SU-DHL-6 (cell line): ENCODE measurements at regions not wholly inside any gene's neighbourhood (a gene's known extent, or its start where the extent isn't known, plus 50 kb on each side); places are given as distances from the start of the nearest gene placed in this dataset.

Experiments used
- H2AFZ ChIP-seq: fragments of 200-600 bp; sonication (generic); 2 replicates; pipeline ENCODE4 v1.6.1; 2014; ENCODE audit warnings: low read depth, mild to moderate bottlenecking, moderate library complexity, mixed read lengths, antibody characterized with exemption, low read length; ENCODE audit not compliant: severe bottlenecking
- H3F3A ChIP-seq: fragments of 200-600 bp; shearing (Covaris generic); 2 replicates; pipeline ENCODE4 v1.6.0; 2016; ENCODE audit warnings: antibody characterized with exemption, mild to moderate bottlenecking; ENCODE audit not compliant: insufficient read depth
- H3K27ac ChIP-seq: fragments of 200-600 bp; sonication (generic); 2 replicates; pipeline ENCODE4 v1.5.1; 2016; ENCODE audit warnings: low read depth, mild to moderate bottlenecking, low read length, moderate library complexity, mixed read lengths
- H3K27me3 ChIP-seq: fragments of 200-600 bp; sonication (generic), shearing (Covaris generic); 2 replicates; pipeline ENCODE4 v1.6.0; 2014; ENCODE audit warnings: mild to moderate bottlenecking, low read length
- H3K36me3 ChIP-seq: fragments of 200-600 bp; sonication (generic); 2 replicates; pipeline ENCODE4 v1.6.1; 2014; ENCODE audit warnings: mild to moderate bottlenecking, low read length, mixed read lengths
- H3K4me2 ChIP-seq: fragments of 300-600, 200-600 bp; shearing (Covaris generic), sonication (generic); 2 replicates; pipeline ENCODE4 v1.6.0; 2014; ENCODE audit warnings: low read length, low read depth, mild to moderate bottlenecking; ENCODE audit not compliant: poor library complexity, severe bottlenecking
- H3K4me3 ChIP-seq: fragments of 200-600 bp; sonication (generic); 2 replicates; pipeline ENCODE4 v1.5.1; 2014; ENCODE audit warnings: antibody characterized with exemption, low read length, mild to moderate bottlenecking, mixed read lengths; ENCODE audit not compliant: insufficient read depth, poor library complexity, severe bottlenecking
- H3K79me2 ChIP-seq: fragments of 200-600 bp; sonication (generic); 2 replicates; pipeline ENCODE4 v1.6.1; 2014; ENCODE audit warnings: mild to moderate bottlenecking, low read length, moderate library complexity; ENCODE audit not compliant: insufficient read depth
- H3K9ac ChIP-seq: fragments of 200-600 bp; sonication (generic); 2 replicates; pipeline ENCODE4 v1.7.0; 2014; ENCODE audit warnings: mild to moderate bottlenecking, low read length
- H3K9me2 ChIP-seq: fragments of 200-600 bp; sonication (generic); replicated peaks from 2 replicates; pipeline ENCODE4 v1.6.1; 2014; ENCODE audit warnings: low read length; ENCODE audit not compliant: insufficient read depth
- H3K9me3 ChIP-seq: fragments of 200-600 bp; sonication (generic); 2 replicates; pipeline ENCODE4 v1.6.1; 2014; ENCODE audit warnings: low read length, mixed read lengths; ENCODE audit not compliant: insufficient read depth
- H4K20me1 ChIP-seq: fragments of 200-600 bp; sonication (generic); 2 replicates; pipeline ENCODE4 v1.6.1; 2014; ENCODE audit warnings: low read depth, mild to moderate bottlenecking, antibody characterized with exemption, low read length, moderate library complexity, mixed read lengths
- EZH2phosphoT487 ChIP-seq: fragments of 200-600 bp; sonication (generic), shearing (Covaris generic); conservative IDR thresholded peaks from 2 replicates; pipeline ENCODE4 v1.6.1; 2018; ENCODE audit warnings: mild to moderate bottlenecking, antibody characterized with exemption, low read length, moderate library complexity, mixed read lengths
- TF ChIP-seq, protein P1 (sequence below): fragments of 200-600 bp; sonication (generic); IDR thresholded peaks from one replicate; pipeline ENCODE4 v1.5.1; 2017; ENCODE audit warnings: antibody characterized with exemption, mild to moderate bottlenecking, low read length, moderate library complexity; ENCODE audit not compliant: insufficient read depth, poor library complexity, severe bottlenecking

DNA sequence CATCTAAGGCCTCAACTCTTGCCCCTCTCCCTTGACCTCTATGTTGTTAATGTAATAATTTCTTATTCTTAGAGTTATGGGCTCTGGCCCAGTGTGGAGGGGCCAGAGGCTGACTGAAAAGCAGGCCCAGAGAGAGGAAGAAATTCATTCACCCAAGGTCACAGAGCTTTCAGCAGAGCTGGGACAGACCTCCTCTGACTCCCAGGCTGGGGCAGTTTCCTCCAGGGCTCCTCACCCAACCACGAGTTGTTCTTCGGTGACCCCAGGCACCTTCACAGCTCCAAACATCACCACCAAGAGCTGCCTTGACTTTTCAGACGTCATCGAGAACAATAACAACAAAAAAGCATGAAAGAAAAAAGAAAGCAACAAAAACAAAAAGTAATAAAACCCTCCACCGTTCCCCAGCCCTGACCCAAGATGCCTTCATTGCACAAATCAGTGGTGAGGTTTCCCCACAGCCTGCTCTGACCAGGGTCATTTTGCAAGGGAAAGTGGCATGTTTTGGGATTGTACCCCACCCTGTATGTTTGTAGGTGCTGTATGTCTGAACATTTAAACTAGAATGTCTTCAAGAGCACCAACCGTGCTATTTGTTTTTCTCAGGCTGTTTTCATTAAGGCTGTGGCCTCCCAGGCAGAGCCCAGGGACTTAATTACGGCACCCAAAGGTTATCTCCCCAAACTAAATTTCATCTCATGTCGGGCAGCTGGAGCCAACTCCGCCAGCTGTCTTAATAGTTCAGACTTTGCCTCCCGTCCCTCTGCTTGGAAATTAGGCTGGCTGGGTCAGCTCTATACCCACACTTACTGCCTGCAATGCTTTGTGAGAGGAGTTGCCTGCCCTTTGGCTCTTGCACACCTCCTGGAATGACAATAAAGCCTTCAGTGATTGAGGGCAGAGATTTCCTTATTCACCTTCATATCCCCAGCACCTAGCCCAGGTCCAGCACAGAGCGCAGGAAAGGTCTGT lies 173.8 kb downstream of the RPLP1 start:
- Histone ChIP-seq H3F3A (no peaks in the 10 kb centered on the region), H2AFZ (no peak overlapping the region), H3K4me2 (no peak overlapping the region), H4K20me1 (no peaks in the 10 kb centered on the region), H3K27me3 (no peaks in the 10 kb centered on the region), H3K27ac (no peak overlapping the region), H3K9me2 (no peaks in the 10 kb centered on the region), H3K9ac (no peak overlapping the region), H3K9me3 (no peaks in the 10 kb centered on the region), H3K4me3 (no peak overlapping the region), H3K79me2 (no peaks in the 10 kb centered on the region), H3K36me3 (no peaks in the 10 kb centered on the region)
- TF ChIP-seq, protein P1, sequence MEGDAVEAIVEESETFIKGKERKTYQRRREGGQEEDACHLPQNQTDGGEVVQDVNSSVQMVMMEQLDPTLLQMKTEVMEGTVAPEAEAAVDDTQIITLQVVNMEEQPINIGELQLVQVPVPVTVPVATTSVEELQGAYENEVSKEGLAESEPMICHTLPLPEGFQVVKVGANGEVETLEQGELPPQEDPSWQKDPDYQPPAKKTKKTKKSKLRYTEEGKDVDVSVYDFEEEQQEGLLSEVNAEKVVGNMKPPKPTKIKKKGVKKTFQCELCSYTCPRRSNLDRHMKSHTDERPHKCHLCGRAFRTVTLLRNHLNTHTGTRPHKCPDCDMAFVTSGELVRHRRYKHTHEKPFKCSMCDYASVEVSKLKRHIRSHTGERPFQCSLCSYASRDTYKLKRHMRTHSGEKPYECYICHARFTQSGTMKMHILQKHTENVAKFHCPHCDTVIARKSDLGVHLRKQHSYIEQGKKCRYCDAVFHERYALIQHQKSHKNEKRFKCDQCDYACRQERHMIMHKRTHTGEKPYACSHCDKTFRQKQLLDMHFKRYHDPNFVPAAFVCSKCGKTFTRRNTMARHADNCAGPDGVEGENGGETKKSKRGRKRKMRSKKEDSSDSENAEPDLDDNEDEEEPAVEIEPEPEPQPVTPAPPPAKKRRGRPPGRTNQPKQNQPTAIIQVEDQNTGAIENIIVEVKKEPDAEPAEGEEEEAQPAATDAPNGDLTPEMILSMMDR: no peak
- no peak for TF ChIP-seq EZH2phosphoT487

DNA sequence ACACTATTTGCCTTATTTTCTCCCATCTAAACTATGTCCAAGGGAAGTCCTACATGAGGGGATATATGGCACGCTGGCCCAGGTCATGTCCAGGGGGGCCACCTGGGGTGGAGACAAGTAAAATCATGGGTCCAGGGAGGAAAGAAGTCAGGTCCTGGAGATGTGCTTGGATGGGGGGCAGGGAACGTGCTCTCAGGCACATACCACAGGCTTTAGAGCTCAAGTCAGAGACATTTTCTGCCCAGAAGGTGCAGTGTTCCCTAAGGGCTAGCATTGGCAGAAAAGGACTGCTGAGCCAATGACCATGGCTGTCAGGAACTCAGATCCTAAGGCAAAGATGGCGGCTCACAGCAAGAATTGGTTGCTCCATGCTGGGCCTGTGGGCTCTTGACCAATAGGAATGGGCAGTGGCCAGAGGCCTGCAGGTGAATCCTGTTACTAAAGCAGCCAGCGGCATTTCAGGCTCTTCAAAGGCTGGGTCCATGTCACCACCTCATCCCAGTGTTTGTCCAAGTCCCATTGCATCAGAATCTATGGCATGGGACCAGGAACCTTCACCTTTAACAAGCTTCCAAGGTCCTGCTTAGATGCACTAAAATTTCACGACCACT lies 175.0 kb downstream of the RPLP1 start:
- Histone ChIP-seq H3K4me3 (no peak overlapping the region), H3K9me2 (no peaks in the 10 kb centered on the region), H3K27me3 (no peaks in the 10 kb centered on the region), H3K9ac (no peak overlapping the region), H3K9me3 (no peaks in the 10 kb centered on the region), H3F3A (no peaks in the 10 kb centered on the region), H3K36me3 (no peaks in the 10 kb centered on the region), H2AFZ (no peak overlapping the region), H3K27ac (no peak overlapping the region), H3K4me2 (no peak overlapping the region), H4K20me1 (no peaks in the 10 kb centered on the region), H3K79me2 (no peaks in the 10 kb centered on the region)
- TF ChIP-seq EZH2phosphoT487: no peak
- TF ChIP-seq, protein P1: no peak

DNA sequence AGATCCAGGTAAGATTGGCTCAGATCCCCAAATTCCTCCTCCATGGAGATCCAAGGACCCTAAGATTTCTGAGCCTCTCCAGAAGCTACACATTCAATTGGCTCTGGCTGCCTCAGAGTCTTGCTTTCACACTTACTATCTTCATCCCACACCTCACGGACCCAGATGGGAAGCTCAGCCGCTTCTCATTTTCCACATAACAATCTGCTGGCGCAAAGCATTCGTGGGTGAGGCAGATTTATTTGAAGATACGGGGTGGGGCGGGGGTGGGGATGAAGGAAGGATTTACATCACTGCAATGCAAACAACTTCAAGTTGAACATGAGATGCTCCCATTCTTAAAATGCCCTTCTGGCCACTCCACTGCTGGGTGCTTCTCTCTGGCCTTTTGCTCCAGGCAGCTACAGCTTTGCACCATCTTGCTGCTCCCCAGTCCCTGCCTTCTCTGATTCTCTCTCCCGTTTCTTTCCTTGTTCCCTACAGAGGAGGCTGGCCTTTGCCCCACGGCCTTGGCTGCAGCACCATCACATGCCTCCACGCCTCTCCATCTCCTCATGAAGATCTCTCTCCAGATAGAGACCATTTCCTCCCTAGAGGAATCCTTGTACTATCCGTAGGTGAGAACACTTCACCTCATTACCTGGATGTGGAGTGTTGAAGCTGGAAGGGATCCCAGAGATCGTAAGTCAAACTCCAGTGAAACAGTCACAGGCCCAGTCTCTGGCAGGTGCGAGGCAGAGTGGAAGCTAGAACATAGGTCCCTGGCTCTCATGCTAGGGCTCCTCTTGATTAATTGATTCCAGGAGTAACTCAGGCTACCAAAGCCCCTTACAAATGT lies 175.9 kb downstream of the RPLP1 start:
- Histone ChIP-seq H4K20me1 (no peaks in the 10 kb centered on the region), H2AFZ (no peak overlapping the region), H3K9ac (no peak overlapping the region), H3K27ac (no peak overlapping the region), H3K4me3 (no peak overlapping the region), H3K9me3 (no peaks in the 10 kb centered on the region), H3K9me2 (no peaks in the 10 kb centered on the region), H3F3A (no peaks in the 10 kb centered on the region), H3K79me2 (no peaks in the 10 kb centered on the region), H3K36me3 (no peaks in the 10 kb centered on the region), H3K4me2 (no peak overlapping the region), H3K27me3 (no peaks in the 10 kb centered on the region)
- no peak for TF ChIP-seq EZH2phosphoT487
- TF ChIP-seq, protein P1: no peak
